Fibroblast of mammary gland (primary cell): ENCODE measurements at regions not wholly inside any gene's neighbourhood (a gene's known extent, or its start where the extent isn't known, plus 50 kb on each side); places are given as distances from the start of the nearest gene placed in this dataset.
A peak's percentile ranks its signal among the peaks of the same experiment; 100 is the strongest.

Experiments used
- DNase-seq: peaks from one replicate; pipeline ENCODE4 v3.0.0-alpha.2; 2010; ENCODE audit warnings: low read depth
- H3K4me3 ChIP-seq: 2 replicates; pipeline ENCODE4 v1.5.1; 2011; ENCODE audit warnings: low read depth, mild to moderate bottlenecking, low read length, moderate library complexity; ENCODE audit not compliant: control insufficient read depth
- CTCF ChIP-seq: conservative IDR thresholded peaks from 2 replicates; pipeline ENCODE4 v1.5.1; 2011; ENCODE audit warnings: low read depth, low read length, inconsistent platforms; ENCODE audit not compliant: control insufficient read depth, insufficient read depth

- H3K4me3 ChIP-seq, result no peak overlapping the region
- peak; percentile 82 for DNase-seq
- no peak for TF ChIP-seq CTCF
These were observed 200.0 kb downstream of the MATN1 start for GRCh38 chr1:30523055-30524020.

- H3K4me3 ChIP-seq, result no peak overlapping the region
- DNase-seq, result peak; percentile 86
- TF ChIP-seq CTCF, result no peak
These were observed 201.1 kb downstream of the MATN1 start for GRCh38 chr1:30522031-30523004.

GRCh38 chr1:30521261-30521865 is 202.0 kb downstream of the MATN1 start:
- no peak for DNase-seq
- no peak for TF ChIP-seq CTCF
- no peak overlapping the region for H3K4me3 ChIP-seq

GRCh38 chr1:30520476-30520875 is 202.9 kb downstream of the MATN1 start:
- H3K4me3 ChIP-seq, result no peak overlapping the region
- TF ChIP-seq CTCF, result no peak
- no peak for DNase-seq

GRCh38 chr1:30519201-30519763 is 204.1 kb downstream of the MATN1 start:
- no peak for DNase-seq

More at GRCh38 chr1:30519201-30519763, 204.1 kb downstream of the MATN1 start:
- TF ChIP-seq CTCF, result no peak
- no peak overlapping the region for H3K4me3 ChIP-seq
